ENCODE measurements at regions not wholly inside any gene's neighbourhood (a gene's known extent, or its start where the extent isn't known, plus 50 kb on each side); places are given as distances from the start of the nearest gene placed in this dataset.

DNA sequence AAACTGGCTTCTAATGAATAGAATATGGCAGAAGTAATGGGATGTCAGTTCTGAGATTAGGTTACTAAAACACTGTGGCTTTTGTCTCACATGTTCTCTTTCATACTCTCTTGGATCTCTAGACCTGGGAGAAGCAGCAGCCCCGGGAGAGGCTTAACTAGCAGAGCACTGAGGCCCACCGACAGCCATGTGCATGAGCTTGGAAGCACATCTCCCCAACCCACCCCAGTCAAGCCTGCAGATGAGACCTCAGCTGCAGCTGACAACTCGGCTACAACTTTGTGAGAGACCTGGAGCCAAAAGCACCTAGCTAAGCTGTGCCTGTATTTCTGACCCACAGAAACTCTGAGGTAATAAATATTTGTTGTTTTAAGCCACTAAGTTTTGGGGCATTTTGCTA, 100.8 kb downstream of the TRIM29 start:
- H3K36me3 ChIP-seq (ENCODE audit: insufficient read depth, low read length): no peaks in the 10 kb centered on the region
- no peaks in the 10 kb centered on the region for H3K4me1 ChIP-seq (ENCODE audit: insufficient read depth, low read length)
- POLR2A ChIA-PET: no interaction called here
- intact Hi-C loops (cut with DNase I, micrococcal nuclease): no loop called here
- H3K4me1 Mint-ChIP-seq (ENCODE audit: low read depth): no peaks in the 10 kb centered on the region
- ATAC-seq (ENCODE audit: poor library complexity) (no peak), DNase-seq (no peak)
- peaks cover 32% of the 10 kb centered on the region for H3K27me3 Mint-ChIP-seq
- H3K9me3 Mint-ChIP-seq: no peaks in the 10 kb centered on the region
- H3K27ac ChIP-seq (ENCODE audit: low read depth in 1 of 2, low read length in 2 of 2): no peak overlapping the region
- H3K4me3 ChIP-seq (ENCODE audit: low read length): no peak overlapping the region
- CTCF ChIA-PET: interaction anchor here (1.7 kb wide), 1 partner anchor 10 kb away, joined by 3 read pairs; no protein-coding TSS in a partner anchor
- peaks cover 0 to 6% of the 10 kb centered on the region in 2 experiments for H3K9me3 ChIP-seq (ENCODE audit: control insufficient read depth in 1 of 2, insufficient read depth in 1 of 2, low read length in 2 of 2)
- H3K4me3 Mint-ChIP-seq: no peak overlapping the region
- no peak overlapping the region for H3K27ac Mint-ChIP-seq
- TF ChIP-seq, protein P1, sequence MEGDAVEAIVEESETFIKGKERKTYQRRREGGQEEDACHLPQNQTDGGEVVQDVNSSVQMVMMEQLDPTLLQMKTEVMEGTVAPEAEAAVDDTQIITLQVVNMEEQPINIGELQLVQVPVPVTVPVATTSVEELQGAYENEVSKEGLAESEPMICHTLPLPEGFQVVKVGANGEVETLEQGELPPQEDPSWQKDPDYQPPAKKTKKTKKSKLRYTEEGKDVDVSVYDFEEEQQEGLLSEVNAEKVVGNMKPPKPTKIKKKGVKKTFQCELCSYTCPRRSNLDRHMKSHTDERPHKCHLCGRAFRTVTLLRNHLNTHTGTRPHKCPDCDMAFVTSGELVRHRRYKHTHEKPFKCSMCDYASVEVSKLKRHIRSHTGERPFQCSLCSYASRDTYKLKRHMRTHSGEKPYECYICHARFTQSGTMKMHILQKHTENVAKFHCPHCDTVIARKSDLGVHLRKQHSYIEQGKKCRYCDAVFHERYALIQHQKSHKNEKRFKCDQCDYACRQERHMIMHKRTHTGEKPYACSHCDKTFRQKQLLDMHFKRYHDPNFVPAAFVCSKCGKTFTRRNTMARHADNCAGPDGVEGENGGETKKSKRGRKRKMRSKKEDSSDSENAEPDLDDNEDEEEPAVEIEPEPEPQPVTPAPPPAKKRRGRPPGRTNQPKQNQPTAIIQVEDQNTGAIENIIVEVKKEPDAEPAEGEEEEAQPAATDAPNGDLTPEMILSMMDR (IDR thresholded peaks at IDR 0.05): no peak
- H3K36me3 Mint-ChIP-seq (ENCODE audit: low read depth): no peaks in the 10 kb centered on the region
- peaks cover 0 to 3% of the 10 kb centered on the region in 2 experiments for H3K27me3 ChIP-seq (ENCODE audit: control insufficient read depth in 1 of 2, insufficient read depth in 2 of 2, low read length in 2 of 2)

DNA sequence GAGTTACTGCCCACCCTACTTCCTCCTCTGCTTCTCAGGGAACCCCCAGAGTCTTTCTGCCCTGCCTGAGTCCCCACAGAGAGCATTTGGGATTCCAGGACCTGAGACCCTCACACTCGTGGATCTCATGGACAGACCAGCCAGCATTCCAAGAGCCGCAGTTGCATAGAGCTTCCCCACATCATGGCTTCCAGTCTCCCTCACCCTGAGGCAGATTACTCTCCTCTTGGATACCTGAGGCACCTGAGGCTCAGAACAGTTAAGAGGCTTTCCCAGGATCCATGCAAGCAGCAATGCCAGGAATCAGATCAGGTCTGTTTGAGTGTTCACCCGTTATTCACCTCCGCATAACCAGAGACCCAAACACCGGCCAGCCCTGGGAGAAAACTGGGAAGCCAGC, 102.2 kb downstream of the TRIM29 start:
- Mint-ChIP-seq H3K27me3 (peaks cover 30% of the 10 kb centered on the region), H3K9me3 (no peaks in the 10 kb centered on the region), H3K36me3 (ENCODE audit: low read depth) (no peaks in the 10 kb centered on the region), H3K4me1 (ENCODE audit: low read depth) (no peaks in the 10 kb centered on the region), H3K27ac (no peak overlapping the region), H3K4me3 (no peak overlapping the region)
- ChIA-PET CTCF (interaction anchor here (1.7 kb wide), 1 partner anchor 9 kb away, joined by 3 read pairs; no protein-coding TSS in a partner anchor), POLR2A (no interaction called here)
- no peak for ATAC-seq (ENCODE audit: poor library complexity)
- peaks cover 0 to 6% of the 10 kb centered on the region in 2 experiments for H3K9me3 ChIP-seq (ENCODE audit: control insufficient read depth in 1 of 2, insufficient read depth in 1 of 2, low read length in 2 of 2)
- intact Hi-C loops (cut with DNase I, micrococcal nuclease): no loop called here
- H3K36me3 ChIP-seq (ENCODE audit: insufficient read depth, low read length): no peaks in the 10 kb centered on the region
- peaks cover 0 to 2% of the 10 kb centered on the region in 2 experiments for H3K27me3 ChIP-seq (ENCODE audit: control insufficient read depth in 1 of 2, insufficient read depth in 2 of 2, low read length in 2 of 2)
- no peak overlapping the region for H3K27ac ChIP-seq (ENCODE audit: low read depth in 1 of 2, low read length in 2 of 2)
- H3K4me3 ChIP-seq (ENCODE audit: low read length): no peak overlapping the region
- no peaks in the 10 kb centered on the region for H3K4me1 ChIP-seq (ENCODE audit: insufficient read depth, low read length)
- TF ChIP-seq, protein P1 (IDR thresholded peaks at IDR 0.05): no peak
- DNase-seq: no peak

DNA sequence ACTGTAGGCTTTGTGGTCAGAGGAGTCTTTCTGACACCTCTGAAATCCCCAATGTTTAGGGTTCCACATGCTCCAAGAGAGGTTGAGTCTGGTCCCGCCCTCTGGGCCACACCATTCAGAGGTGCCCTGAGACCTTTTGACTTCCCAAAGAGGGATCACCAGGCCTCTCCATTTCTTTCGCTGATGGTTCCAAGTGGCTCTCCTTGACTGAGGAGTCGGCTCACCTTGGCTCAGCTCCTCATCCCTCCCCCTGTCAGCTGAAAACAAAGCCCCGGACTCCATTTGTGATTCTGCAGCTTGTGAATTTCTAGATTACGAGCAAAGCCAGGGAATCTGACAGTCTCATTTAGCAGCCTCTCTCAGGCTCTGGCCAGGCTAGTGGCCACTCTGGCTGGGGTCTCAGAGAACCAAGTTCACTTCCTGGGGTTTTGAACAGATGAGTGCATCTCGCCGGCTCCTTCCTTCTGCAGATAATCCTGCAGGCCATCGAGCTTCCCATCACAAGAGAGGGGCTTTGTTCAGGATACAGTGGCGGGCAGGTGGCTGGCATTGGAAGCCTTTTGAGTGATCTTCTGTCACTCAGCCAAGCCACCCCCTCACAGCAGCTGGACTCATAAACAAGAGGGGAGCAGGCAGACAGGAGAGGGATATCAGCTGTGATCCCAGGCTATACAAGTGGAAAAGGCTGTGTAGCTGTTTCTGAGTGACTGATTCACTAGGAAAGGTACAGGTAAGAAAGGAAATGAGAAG, 102.9 kb downstream of the TRIM29 start:
- Mint-ChIP-seq H3K4me1 (ENCODE audit: low read depth) (no peaks in the 10 kb centered on the region), H3K27me3 (peaks cover 23% of the 10 kb centered on the region), H3K9me3 (no peaks in the 10 kb centered on the region), H3K4me3 (no peak overlapping the region), H3K36me3 (ENCODE audit: low read depth) (no peaks in the 10 kb centered on the region), H3K27ac (no peak overlapping the region)
- CTCF ChIA-PET: no interaction called here
- DNase-seq: no peak
- TF ChIP-seq, protein P1 (IDR thresholded peaks at IDR 0.05): no peak
- intact Hi-C loops (cut with DNase I, micrococcal nuclease): no loop called here
- H3K4me3 ChIP-seq (ENCODE audit: low read length): no peak overlapping the region
- H3K9me3 ChIP-seq (ENCODE audit: control insufficient read depth in 1 of 2, insufficient read depth in 1 of 2, low read length in 2 of 2): peaks cover 0 to 6% of the 10 kb centered on the region in 2 experiments
- H3K27me3 ChIP-seq (ENCODE audit: control insufficient read depth in 1 of 2, insufficient read depth in 2 of 2, low read length in 2 of 2): no peaks in the 10 kb centered on the region
- no peak overlapping the region for H3K27ac ChIP-seq (ENCODE audit: low read depth in 1 of 2, low read length in 2 of 2)
- H3K36me3 ChIP-seq (ENCODE audit: insufficient read depth, low read length): no peaks in the 10 kb centered on the region
- H3K4me1 ChIP-seq (ENCODE audit: insufficient read depth, low read length): no peaks in the 10 kb centered on the region
- POLR2A ChIA-PET: no interaction called here
- no peak for ATAC-seq (ENCODE audit: poor library complexity)
